GM12878 (cell line): ENCODE measurements at regions not wholly inside any gene's neighbourhood (a gene's known extent, or its start where the extent isn't known, plus 50 kb on each side); places are given as distances from the start of the nearest gene placed in this dataset.

Experiments
- ATAC-seq: fragments of 200-7000 bp; cut with Tn5 transposase; 3 replicates; pipeline ENCODE4 v1.9.1; 2020; ENCODE audit warnings: mild to moderate bottlenecking, moderate library complexity
- BruUV-seq: library from RNA; stranded (reverse); fragments of 400-500 nt; replicated peaks from 2 replicates; lab custom pipeline; 2021; lab: Mats Ljungman, UMichigan
- CTCF ChIA-PET: fragments of 300-600 bp; sonication (Branson Sonifier 250); formaldehyde crosslinking; extraction: SDS; loops from one replicate; lab custom pipeline; 2021; ENCODE audit warnings: inconsistent platforms; lab: Yijun Ruan, JAX
- POLR2A ChIA-PET: fragments of 350-600 bp; formaldehyde crosslinking; extraction: SDS; loops from one replicate; lab custom pipeline; 2021; ENCODE audit warnings: inconsistent platforms; lab: Charles Lee
- RAD21 ChIA-PET: fragments of 300-600 bp; sonication (Branson Sonifier 250); formaldehyde crosslinking; loops from one replicate; lab custom pipeline; 2023; ENCODE audit warnings: antibody characterized with exemption; ENCODE audit not compliant: unreplicated experiment; lab: Charles Lee
- SMC1A ChIA-PET: fragments of 300-600 bp; sonication (Branson Sonifier 250); formaldehyde crosslinking; loops from one replicate; lab custom pipeline; 2023; ENCODE audit not compliant: unreplicated experiment, uncharacterized antibody; lab: Charles Lee
- DNase-seq: peaks from one replicate; pipeline ENCODE4 v3.0.0-alpha.2; 2011; ENCODE audit warnings: low read depth, low spot score
- FAIRE-seq: peaks from 3 replicates; lab custom pipeline; 2011; peaks lifted over from hg19 to GRCh38; lab: Jason Lieb, UNC
- H2AFZ ChIP-seq: 2 replicates; pipeline ENCODE4 v1.6.0; 2011; ENCODE audit warnings: low read depth, low read length, control low read depth; ENCODE audit not compliant: control insufficient read depth
- H3K27ac ChIP-seq: 2 replicates; pipeline ENCODE4 v1.5.1; 2011; ENCODE audit warnings: control low read depth; ENCODE audit not compliant: control insufficient read depth, insufficient read depth
- H3K27me3 ChIP-seq, 2 experiments: replicated peaks in 1 of 2; 2 replicates each; pipeline versions ENCODE4 v1.6.0 to v1.6.1; 2011; ENCODE audit warnings: low read length in 1 of 2; ENCODE audit not compliant: control insufficient read depth in 2 of 2, insufficient read depth in 2 of 2
- H3K36me3 ChIP-seq, 2 experiments: 2 replicates each; pipeline ENCODE4 v1.5.1; 2011; ENCODE audit warnings: low read length in 1 of 2; ENCODE audit not compliant: control insufficient read depth in 2 of 2, insufficient read depth in 2 of 2
- H3K4me1 ChIP-seq: 2 replicates; pipeline ENCODE4 v1.6.1; 2011; ENCODE audit warnings: mild to moderate bottlenecking, low read length, moderate library complexity, mixed read lengths; ENCODE audit not compliant: control insufficient read depth, insufficient read depth
- H3K4me2 ChIP-seq: 2 replicates; pipeline ENCODE4 v1.6.0; 2011; ENCODE audit warnings: control low read depth; ENCODE audit not compliant: control insufficient read depth, insufficient read depth
- H3K4me3 ChIP-seq: fragments of 200-600 bp; sonication (generic); 2 replicates; pipeline ENCODE4 v1.5.1; 2016
- H3K79me2 ChIP-seq: 2 replicates; pipeline ENCODE4 v1.6.0; 2011; ENCODE audit warnings: low read length; ENCODE audit not compliant: control insufficient read depth, insufficient read depth
- H3K9ac ChIP-seq: 2 replicates; pipeline ENCODE4 v1.8.0; 2011; ENCODE audit warnings: low read length, control low read depth, mixed read lengths; ENCODE audit not compliant: control insufficient read depth, insufficient read depth
- H3K9me3 ChIP-seq: replicated peaks from 3 replicates; pipeline ENCODE4 v1.5.1; 2011; ENCODE audit warnings: mild to moderate bottlenecking, low read length; ENCODE audit not compliant: control insufficient read depth, insufficient read depth
- H4K20me1 ChIP-seq: 2 replicates; pipeline ENCODE4 v1.6.0; 2011; ENCODE audit not compliant: control insufficient read depth, insufficient read depth
- CBX3 ChIP-seq: fragments of 200-600 bp; sonication (generic); IDR thresholded peaks from 2 replicates; pipeline ENCODE4 v1.6.1; 2016; ENCODE audit warnings: low read depth, borderline replicate concordance
- CEBPB ChIP-seq, 2 experiments: fragments of 150-350 bp in 1 of 2; IDR thresholded peaks; 2 replicates each; pipeline ENCODE4 v1.6.1; 2012 to 2014; ENCODE audit warnings: low read depth in 2 of 2, low read length in 2 of 2, borderline replicate concordance in 1 of 2, inconsistent platforms in 1 of 2
- DPF2 ChIP-seq: fragments of 450-650 bp; IDR thresholded peaks from 2 replicates; pipeline ENCODE4 v1.6.1; 2017; ENCODE audit warnings: mild to moderate bottlenecking
- ETV6 ChIP-seq, 2 experiments: fragments of 450-650 bp in 1 of 2; IDR thresholded peaks in 1 of 2; conservative IDR thresholded peaks in 1 of 2; 2 replicates each; pipeline ENCODE4 v1.6.1; 2014; ENCODE audit warnings: antibody characterized with exemption in 1 of 2, borderline replicate concordance in 1 of 2, low read depth in 1 of 2, mild to moderate bottlenecking in 1 of 2, moderate library complexity in 1 of 2
- NFYB ChIP-seq: IDR thresholded peaks from 2 replicates; pipeline ENCODE4 v1.6.1; 2011; ENCODE audit warnings: low read depth, mild to moderate bottlenecking, low read length, improper control_type of control experiment, moderate library complexity; ENCODE audit not compliant: insufficient read depth
- WGBS: methylation state at CpG from one replicate; pipeline ENCODE4 v1.1.6; 2016; ENCODE audit warnings: low lambda C conversion rate; ENCODE audit not compliant: insufficient replicate concordance, insufficient coverage; ENCODE audit errors: missing lambda C conversion rate; 5-methylcytosine and 5-hydroxymethylcytosine counted together
- in situ Hi-C: fragments of 300-500 bp; cut with MboI; formaldehyde crosslinking; loops from 9 replicates; pipeline ENCODE4 v1.14.3; 2018; ENCODE audit warnings: mixed read lengths
- intact Hi-C: fragments of 100-400 bp; cut with micrococcal nuclease; formaldehyde crosslinking; loops from one replicate; pipeline ENCODE4 v1.14.2; 2022; ENCODE audit not compliant: unreplicated experiment
- TF ChIP-seq, protein P1 (sequence below): fragments of 450-650 bp; IDR thresholded peaks from 2 replicates; pipeline ENCODE4 v1.6.1; 2016; ENCODE audit warnings: mild to moderate bottlenecking, moderate library complexity, borderline replicate concordance

DNA sequence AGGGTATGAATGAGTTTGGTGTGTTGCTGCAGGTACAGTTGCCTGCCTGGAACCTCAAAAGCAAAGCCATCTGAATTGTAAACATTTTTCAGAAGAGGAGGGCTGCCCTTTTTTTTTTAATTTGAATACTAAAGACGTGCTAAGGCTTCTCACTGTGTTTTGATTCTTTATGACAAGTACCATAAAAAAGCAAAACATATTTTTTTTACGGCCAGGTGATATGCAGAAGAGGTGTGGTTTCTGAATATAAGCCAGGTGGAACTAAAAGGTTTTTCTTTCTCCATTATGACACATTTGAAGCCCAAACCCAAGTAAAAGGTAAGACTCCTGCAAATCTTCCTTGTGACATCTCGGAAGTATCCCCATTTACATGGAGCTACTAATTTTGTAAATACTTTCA lies 246.3 kb downstream of the IRS1 start:
- Histone ChIP-seq H3K36me3 (no peaks in the 10 kb centered on the region), H3K4me2 (no peak overlapping the region), H3K4me1 (no peaks in the 10 kb centered on the region), H3K27ac (no peak overlapping the region), H3K9ac (no peak overlapping the region), H3K4me3 (no peak overlapping the region), H3K79me2 (no peaks in the 10 kb centered on the region), H4K20me1 (no peaks in the 10 kb centered on the region), H2AFZ (no peak overlapping the region), H3K9me3 (no peaks in the 10 kb centered on the region), H3K27me3 (no peaks in the 10 kb centered on the region)
- ChIA-PET SMC1A (no interaction called here), RAD21 (no interaction called here), POLR2A (no interaction called here), CTCF (no interaction called here)
- TF ChIP-seq NFYB (no peak), ETV6 (conservative IDR thresholded peaks at IDR 0.05 in 1 of 2, IDR thresholded peaks at IDR 0.05 in 1 of 2; ENCODE audit: borderline replicate concordance in 1 of 2, low read depth in 1 of 2) (no peak), CBX3 (no peak), DPF2 (no peak), CEBPB (IDR thresholded peaks at IDR 0.05; ENCODE audit: borderline replicate concordance in 1 of 2, low read depth in 2 of 2, low read length in 2 of 2) (no peak)
- TF ChIP-seq, protein P1, sequence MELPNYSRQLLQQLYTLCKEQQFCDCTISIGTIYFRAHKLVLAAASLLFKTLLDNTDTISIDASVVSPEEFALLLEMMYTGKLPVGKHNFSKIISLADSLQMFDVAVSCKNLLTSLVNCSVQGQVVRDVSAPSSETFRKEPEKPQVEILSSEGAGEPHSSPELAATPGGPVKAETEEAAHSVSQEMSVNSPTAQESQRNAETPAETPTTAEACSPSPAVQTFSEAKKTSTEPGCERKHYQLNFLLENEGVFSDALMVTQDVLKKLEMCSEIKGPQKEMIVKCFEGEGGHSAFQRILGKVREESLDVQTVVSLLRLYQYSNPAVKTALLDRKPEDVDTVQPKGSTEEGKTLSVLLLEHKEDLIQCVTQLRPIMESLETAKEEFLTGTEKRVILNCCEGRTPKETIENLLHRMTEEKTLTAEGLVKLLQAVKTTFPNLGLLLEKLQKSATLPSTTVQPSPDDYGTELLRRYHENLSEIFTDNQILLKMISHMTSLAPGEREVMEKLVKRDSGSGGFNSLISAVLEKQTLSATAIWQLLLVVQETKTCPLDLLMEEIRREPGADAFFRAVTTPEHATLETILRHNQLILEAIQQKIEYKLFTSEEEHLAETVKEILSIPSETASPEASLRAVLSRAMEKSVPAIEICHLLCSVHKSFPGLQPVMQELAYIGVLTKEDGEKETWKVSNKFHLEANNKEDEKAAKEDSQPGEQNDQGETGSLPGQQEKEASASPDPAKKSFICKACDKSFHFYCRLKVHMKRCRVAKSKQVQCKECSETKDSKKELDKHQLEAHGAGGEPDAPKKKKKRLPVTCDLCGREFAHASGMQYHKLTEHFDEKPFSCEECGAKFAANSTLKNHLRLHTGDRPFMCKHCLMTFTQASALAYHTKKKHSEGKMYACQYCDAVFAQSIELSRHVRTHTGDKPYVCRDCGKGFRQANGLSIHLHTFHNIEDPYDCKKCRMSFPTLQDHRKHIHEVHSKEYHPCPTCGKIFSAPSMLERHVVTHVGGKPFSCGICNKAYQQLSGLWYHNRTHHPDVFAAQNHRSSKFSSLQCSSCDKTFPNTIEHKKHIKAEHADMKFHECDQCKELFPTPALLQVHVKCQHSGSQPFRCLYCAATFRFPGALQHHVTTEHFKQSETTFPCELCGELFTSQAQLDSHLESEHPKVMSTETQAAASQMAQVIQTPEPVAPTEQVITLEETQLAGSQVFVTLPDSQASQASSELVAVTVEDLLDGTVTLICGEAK, result no peak
- DNase-seq (no peak), FAIRE-seq (no peak), ATAC-seq (no peak)
- BruUV-seq, result no TSS peak
- in situ Hi-C loops (no loop called here), intact Hi-C loops (no loop called here)
- 0% methylated on average over 3 of the region's 3 CpGs for WGBS
